ENCODE measurements at regions not wholly inside any gene's neighbourhood (a gene's known extent, or its start where the extent isn't known, plus 50 kb on each side); places are given as distances from the start of the nearest gene placed in this dataset.

DNA sequence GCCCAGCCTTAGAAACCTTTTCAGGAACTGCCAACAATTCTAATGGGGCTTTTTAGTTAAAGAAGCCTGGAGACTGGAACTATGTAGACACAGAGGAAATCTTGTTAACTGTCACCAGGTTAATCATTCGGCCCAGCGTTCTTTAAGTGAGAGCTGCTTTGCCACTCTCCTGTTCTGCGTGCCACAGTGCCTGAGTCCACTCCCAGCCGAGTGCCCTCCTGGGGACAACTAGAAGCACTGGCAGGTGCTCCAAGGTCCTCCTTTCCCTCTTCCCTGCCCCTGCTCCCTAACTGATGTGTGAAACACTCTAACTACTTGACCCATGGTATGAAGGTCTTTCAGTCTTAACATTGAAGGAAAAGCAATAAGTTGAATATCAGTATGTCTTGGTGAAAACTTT is 151.2 kb upstream of the TLL1 start:
- no peak for TF ChIP-seq EZH2 (IDR thresholded peaks at IDR 0.05; ENCODE audit: borderline replicate concordance, low read length)
- TF ChIP-seq, protein P1, sequence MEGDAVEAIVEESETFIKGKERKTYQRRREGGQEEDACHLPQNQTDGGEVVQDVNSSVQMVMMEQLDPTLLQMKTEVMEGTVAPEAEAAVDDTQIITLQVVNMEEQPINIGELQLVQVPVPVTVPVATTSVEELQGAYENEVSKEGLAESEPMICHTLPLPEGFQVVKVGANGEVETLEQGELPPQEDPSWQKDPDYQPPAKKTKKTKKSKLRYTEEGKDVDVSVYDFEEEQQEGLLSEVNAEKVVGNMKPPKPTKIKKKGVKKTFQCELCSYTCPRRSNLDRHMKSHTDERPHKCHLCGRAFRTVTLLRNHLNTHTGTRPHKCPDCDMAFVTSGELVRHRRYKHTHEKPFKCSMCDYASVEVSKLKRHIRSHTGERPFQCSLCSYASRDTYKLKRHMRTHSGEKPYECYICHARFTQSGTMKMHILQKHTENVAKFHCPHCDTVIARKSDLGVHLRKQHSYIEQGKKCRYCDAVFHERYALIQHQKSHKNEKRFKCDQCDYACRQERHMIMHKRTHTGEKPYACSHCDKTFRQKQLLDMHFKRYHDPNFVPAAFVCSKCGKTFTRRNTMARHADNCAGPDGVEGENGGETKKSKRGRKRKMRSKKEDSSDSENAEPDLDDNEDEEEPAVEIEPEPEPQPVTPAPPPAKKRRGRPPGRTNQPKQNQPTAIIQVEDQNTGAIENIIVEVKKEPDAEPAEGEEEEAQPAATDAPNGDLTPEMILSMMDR (IDR thresholded peaks at IDR 0.05; ENCODE audit: low read length), result no peak
- no peaks in the 10 kb centered on the region for H3K79me2 ChIP-seq (ENCODE audit: insufficient read depth, low read length)

GRCh38 chr4:165723051-165723795 is 149.8 kb upstream of the TLL1 start:
- H3K79me2 ChIP-seq (ENCODE audit: insufficient read depth, low read length), result no peaks in the 10 kb centered on the region
- no peaks in the 10 kb centered on the region for H3K9me3 ChIP-seq (ENCODE audit: low read length)
- no peak overlapping the region for H3K9ac ChIP-seq (ENCODE audit: low read length)
- H3F3A ChIP-seq (ENCODE audit: insufficient read depth, low read length), result no peaks in the 10 kb centered on the region
- TF ChIP-seq, protein P1 (IDR thresholded peaks at IDR 0.05; ENCODE audit: low read length), result no peak
- TF ChIP-seq EZH2 (IDR thresholded peaks at IDR 0.05; ENCODE audit: borderline replicate concordance, low read length), result no peak
- H3K4me1 ChIP-seq (ENCODE audit: insufficient read depth, low read length, severe bottlenecking), result no peaks in the 10 kb centered on the region
- H3K4me2 ChIP-seq (ENCODE audit: low read length), result no peak overlapping the region
- H4K20me1 ChIP-seq (ENCODE audit: insufficient read depth, low read length), result no peaks in the 10 kb centered on the region
- H3K27ac ChIP-seq (ENCODE audit: low read depth, low read length, poor library complexity, severe bottlenecking), result no peak overlapping the region
- H2AFZ ChIP-seq (ENCODE audit: low read length), result no peak overlapping the region
- H3K27me3 ChIP-seq (ENCODE audit: insufficient read depth, low read length), result no peaks in the 10 kb centered on the region
- no peaks in the 10 kb centered on the region for H3K9me2 ChIP-seq (ENCODE audit: low read depth, low read length)
- H3K4me3 ChIP-seq (ENCODE audit: low read depth, low read length, poor library complexity, severe bottlenecking), result no peak overlapping the region
- no peaks in the 10 kb centered on the region for H3K36me3 ChIP-seq (ENCODE audit: insufficient read depth, low read length)

More for the DNA sequence above, 151.2 kb upstream of the TLL1 start:
- Histone ChIP-seq H3K27me3 (ENCODE audit: insufficient read depth, low read length) (no peaks in the 10 kb centered on the region), H3K4me2 (ENCODE audit: low read length) (no peak overlapping the region), H3K36me3 (ENCODE audit: insufficient read depth, low read length) (no peaks in the 10 kb centered on the region), H4K20me1 (ENCODE audit: insufficient read depth, low read length) (no peaks in the 10 kb centered on the region), H3K9me2 (ENCODE audit: low read depth, low read length) (no peaks in the 10 kb centered on the region), H3K9ac (ENCODE audit: low read length) (no peak overlapping the region), H3K9me3 (ENCODE audit: low read length) (no peaks in the 10 kb centered on the region), H2AFZ (ENCODE audit: low read length) (no peak overlapping the region), H3F3A (ENCODE audit: insufficient read depth, low read length) (no peaks in the 10 kb centered on the region), H3K4me3 (ENCODE audit: low read depth, low read length, poor library complexity, severe bottlenecking) (no peak overlapping the region), H3K4me1 (ENCODE audit: insufficient read depth, low read length, severe bottlenecking) (no peaks in the 10 kb centered on the region), H3K27ac (ENCODE audit: low read depth, low read length, poor library complexity, severe bottlenecking) (no peak overlapping the region)

- H3K27me3 ChIP-seq (ENCODE audit: insufficient read depth, low read length), result no peaks in the 10 kb centered on the region
- TF ChIP-seq, protein P1 (IDR thresholded peaks at IDR 0.05; ENCODE audit: low read length), result no peak
- no peak for TF ChIP-seq EZH2 (IDR thresholded peaks at IDR 0.05; ENCODE audit: borderline replicate concordance, low read length)
- H3K79me2 ChIP-seq (ENCODE audit: insufficient read depth, low read length), result no peaks in the 10 kb centered on the region
- no peak overlapping the region for H3K9ac ChIP-seq (ENCODE audit: low read length)
- H3K9me3 ChIP-seq (ENCODE audit: low read length), result no peaks in the 10 kb centered on the region
- H3K27ac ChIP-seq (ENCODE audit: low read depth, low read length, poor library complexity, severe bottlenecking), result no peak overlapping the region
- no peak overlapping the region for H3K4me2 ChIP-seq (ENCODE audit: low read length)
- H4K20me1 ChIP-seq (ENCODE audit: insufficient read depth, low read length), result no peaks in the 10 kb centered on the region
- no peaks in the 10 kb centered on the region for H3K36me3 ChIP-seq (ENCODE audit: insufficient read depth, low read length)
- H3K4me1 ChIP-seq (ENCODE audit: insufficient read depth, low read length, severe bottlenecking), result no peaks in the 10 kb centered on the region
- no peak overlapping the region for H2AFZ ChIP-seq (ENCODE audit: low read length)
- no peaks in the 10 kb centered on the region for H3K9me2 ChIP-seq (ENCODE audit: low read depth, low read length)
- H3K4me3 ChIP-seq (ENCODE audit: low read depth, low read length, poor library complexity, severe bottlenecking), result no peak overlapping the region
- no peaks in the 10 kb centered on the region for H3F3A ChIP-seq (ENCODE audit: insufficient read depth, low read length)
These were observed 148.3 kb upstream of the TLL1 start for GRCh38 chr4:165724786-165725185.
